Astrocyte (in vitro differentiated cells and primary cell): ENCODE measurements at regions not wholly inside any gene's neighbourhood (a gene's known extent, or its start where the extent isn't known, plus 50 kb on each side); places are given as distances from the start of the nearest gene placed in this dataset.
A peak's percentile ranks its signal among the peaks of the same experiment; 100 is the strongest.

ENCODE experiments used
- DNase-seq: peaks from one replicate; pipeline ENCODE4 v3.0.0-alpha.2; 2010; ENCODE audit warnings: low read depth
- FAIRE-seq: peaks from 2 replicates; lab custom pipeline; 2011; peaks lifted over from hg19 to GRCh38; lab: Jason Lieb, UNC
- H2AFZ ChIP-seq: 2 replicates; pipeline ENCODE4 v1.6.0; 2012; ENCODE audit warnings: low read depth, low read length, inconsistent platforms
- H3K27ac ChIP-seq: 2 replicates; pipeline ENCODE4 v1.5.1; 2011; ENCODE audit warnings: low read depth, low read length, inconsistent platforms
- H3K27me3 ChIP-seq: 2 replicates; pipeline ENCODE4 v1.6.0; 2011; ENCODE audit warnings: low read length, inconsistent platforms; ENCODE audit not compliant: insufficient read depth
- H3K36me3 ChIP-seq: 2 replicates; pipeline ENCODE4 v1.5.1; 2011; ENCODE audit warnings: low read length, inconsistent platforms; ENCODE audit not compliant: insufficient read depth
- H3K4me1 ChIP-seq: 2 replicates; pipeline ENCODE4 v1.5.1; 2011; ENCODE audit warnings: low read length, inconsistent platforms; ENCODE audit not compliant: insufficient read depth
- H3K4me2 ChIP-seq: 2 replicates; pipeline ENCODE4 v1.6.0; 2012; ENCODE audit warnings: low read length, inconsistent platforms
- H3K4me3 ChIP-seq: 2 replicates; pipeline ENCODE4 v1.5.1; 2011; ENCODE audit warnings: low read depth, mild to moderate bottlenecking, low read length, inconsistent platforms; ENCODE audit not compliant: insufficient read depth
- H3K79me2 ChIP-seq: 2 replicates; pipeline ENCODE4 v1.6.0; 2012; ENCODE audit warnings: mild to moderate bottlenecking, low read length, inconsistent platforms; ENCODE audit not compliant: insufficient read depth
- H3K9ac ChIP-seq: 2 replicates; pipeline ENCODE4 v1.6.0; 2012; ENCODE audit warnings: mild to moderate bottlenecking, low read length, inconsistent platforms
- H3K9me3 ChIP-seq: 2 replicates; pipeline ENCODE4 v1.5.1; 2012; ENCODE audit warnings: low read depth, mild to moderate bottlenecking, low read length, inconsistent platforms; ENCODE audit not compliant: insufficient read depth
- H4K20me1 ChIP-seq: 2 replicates; pipeline ENCODE4 v1.6.0; 2012; ENCODE audit warnings: low read length, inconsistent platforms; ENCODE audit not compliant: insufficient read depth
- H3K27ac Mint-ChIP-seq: one replicate; pipeline ENCODE4 v1.8.0; 2021; ENCODE audit warnings: mild to moderate bottlenecking, mixed read lengths; ENCODE audit not compliant: unreplicated experiment
- H3K27me3 Mint-ChIP-seq: one replicate; pipeline ENCODE4 v1.8.0; 2021; ENCODE audit warnings: low read depth, mixed read lengths; ENCODE audit not compliant: unreplicated experiment
- H3K36me3 Mint-ChIP-seq: one replicate; pipeline ENCODE4 v1.8.0; 2021; ENCODE audit warnings: low read depth, mixed read lengths; ENCODE audit not compliant: unreplicated experiment
- H3K4me1 Mint-ChIP-seq: one replicate; pipeline ENCODE4 v1.8.0; 2021; ENCODE audit warnings: low read depth, mixed read lengths; ENCODE audit not compliant: unreplicated experiment
- H3K4me3 Mint-ChIP-seq: one replicate; pipeline ENCODE4 v1.8.0; 2021; ENCODE audit warnings: mild to moderate bottlenecking, moderate library complexity, mixed read lengths; ENCODE audit not compliant: unreplicated experiment
- H3K9me3 Mint-ChIP-seq: one replicate; pipeline ENCODE4 v1.8.0; 2021; ENCODE audit warnings: mild to moderate bottlenecking, mixed read lengths; ENCODE audit not compliant: unreplicated experiment
- CTCF ChIP-seq: IDR thresholded peaks from 2 replicates; pipeline ENCODE4 v1.5.1; 2011; ENCODE audit warnings: low read depth, mild to moderate bottlenecking, inconsistent platforms, low read length, moderate library complexity; ENCODE audit not compliant: insufficient read depth
- EZH2 ChIP-seq: IDR thresholded peaks from 2 replicates; pipeline ENCODE4 v1.6.1; 2012; ENCODE audit warnings: mild to moderate bottlenecking, low read length, inconsistent platforms; ENCODE audit not compliant: insufficient read depth

GRCh38 chr2:72036595-72036994 is 111.1 kb downstream of the CYP26B1 start:
- no peak overlapping the region for H3K27ac Mint-ChIP-seq

GRCh38 chr2:72036173-72036545 is 111.5 kb downstream of the CYP26B1 start:
- Mint-ChIP-seq H3K9me3 (peaks cover 7% of the 10 kb centered on the region), H3K36me3 (peaks cover 3% of the 10 kb centered on the region), H3K27me3 (peaks cover 49% of the 10 kb centered on the region), H3K27ac (no peak overlapping the region), H3K4me1 (peaks cover 24% of the 10 kb centered on the region), H3K4me3 (no peak overlapping the region)
- Histone ChIP-seq H3K9ac (no peak overlapping the region), H3K4me3 (no peak overlapping the region), H3K27me3 (peaks cover 3% of the 10 kb centered on the region), H3K4me2 (no peak overlapping the region), H3K9me3 (no peaks in the 10 kb centered on the region), H3K36me3 (no peaks in the 10 kb centered on the region), H3K27ac (no peak overlapping the region), H3K4me1 (peaks cover 4% of the 10 kb centered on the region), H3K79me2 (no peaks in the 10 kb centered on the region), H4K20me1 (no peaks in the 10 kb centered on the region), H2AFZ (no peak overlapping the region)
- TF ChIP-seq CTCF (no peak), EZH2 (no peak)
- no peak for FAIRE-seq
- no peak for DNase-seq

More at GRCh38 chr2:72036595-72036994, 111.1 kb downstream of the CYP26B1 start:
- H3K27me3 ChIP-seq: peaks cover 1% of the 10 kb centered on the region
- FAIRE-seq: no peak
- H3K27ac ChIP-seq: no peak overlapping the region
- no peaks in the 10 kb centered on the region for H3K36me3 ChIP-seq
- H3K4me3 Mint-ChIP-seq: no peak overlapping the region
- H4K20me1 ChIP-seq: no peaks in the 10 kb centered on the region
- TF ChIP-seq EZH2: no peak
- no peak for TF ChIP-seq CTCF
- peaks cover 49% of the 10 kb centered on the region for H3K27me3 Mint-ChIP-seq
- H3K4me1 Mint-ChIP-seq: peaks cover 20% of the 10 kb centered on the region
- no peak overlapping the region for H3K4me2 ChIP-seq
- H3K9me3 ChIP-seq: no peaks in the 10 kb centered on the region
- no peak for DNase-seq
- peaks cover 4% of the 10 kb centered on the region for H3K4me1 ChIP-seq
- peaks cover 3% of the 10 kb centered on the region for H3K36me3 Mint-ChIP-seq
- H3K4me3 ChIP-seq: no peak overlapping the region
- H3K9me3 Mint-ChIP-seq: peaks cover 7% of the 10 kb centered on the region
- no peak overlapping the region for H3K9ac ChIP-seq
- H2AFZ ChIP-seq: no peak overlapping the region
- H3K79me2 ChIP-seq: no peaks in the 10 kb centered on the region

GRCh38 chr2:72035518-72036172 is 112.0 kb downstream of the CYP26B1 start:
- FAIRE-seq (no peak), DNase-seq (peak; percentile 48)
- Histone ChIP-seq H4K20me1 (no peaks in the 10 kb centered on the region), H3K4me2 (no peak overlapping the region), H3K36me3 (no peaks in the 10 kb centered on the region), H3K9me3 (no peaks in the 10 kb centered on the region), H3K9ac (no peak overlapping the region), H3K27ac (no peak overlapping the region), H3K4me3 (no peak overlapping the region), H2AFZ (no peak overlapping the region), H3K27me3 (peaks cover 3% of the 10 kb centered on the region), H3K4me1 (peaks cover 4% of the 10 kb centered on the region), H3K79me2 (no peaks in the 10 kb centered on the region)
- Mint-ChIP-seq H3K4me3 (no peak overlapping the region), H3K9me3 (peaks cover 6% of the 10 kb centered on the region), H3K4me1 (peaks cover 20% of the 10 kb centered on the region), H3K36me3 (peaks cover 3% of the 10 kb centered on the region), H3K27ac (no peak overlapping the region), H3K27me3 (peaks cover 53% of the 10 kb centered on the region)
- TF ChIP-seq CTCF (no peak), EZH2 (no peak)
